HTR-8/SVneo (cell line): ENCODE measurements at regions not wholly inside any gene's neighbourhood (a gene's known extent, or its start where the extent isn't known, plus 50 kb on each side); places are given as distances from the start of the nearest gene placed in this dataset.

ENCODE experiments used
- DNase-seq: peaks from one replicate; pipeline ENCODE4 v3.0.0; 2011; ENCODE audit warnings: low spot score, mixed read lengths; ENCODE audit not compliant: insufficient read length
- FAIRE-seq: peaks from 2 replicates; lab custom pipeline; 2011; peaks lifted over from hg19 to GRCh38; lab: Jason Lieb, UNC

DNA sequence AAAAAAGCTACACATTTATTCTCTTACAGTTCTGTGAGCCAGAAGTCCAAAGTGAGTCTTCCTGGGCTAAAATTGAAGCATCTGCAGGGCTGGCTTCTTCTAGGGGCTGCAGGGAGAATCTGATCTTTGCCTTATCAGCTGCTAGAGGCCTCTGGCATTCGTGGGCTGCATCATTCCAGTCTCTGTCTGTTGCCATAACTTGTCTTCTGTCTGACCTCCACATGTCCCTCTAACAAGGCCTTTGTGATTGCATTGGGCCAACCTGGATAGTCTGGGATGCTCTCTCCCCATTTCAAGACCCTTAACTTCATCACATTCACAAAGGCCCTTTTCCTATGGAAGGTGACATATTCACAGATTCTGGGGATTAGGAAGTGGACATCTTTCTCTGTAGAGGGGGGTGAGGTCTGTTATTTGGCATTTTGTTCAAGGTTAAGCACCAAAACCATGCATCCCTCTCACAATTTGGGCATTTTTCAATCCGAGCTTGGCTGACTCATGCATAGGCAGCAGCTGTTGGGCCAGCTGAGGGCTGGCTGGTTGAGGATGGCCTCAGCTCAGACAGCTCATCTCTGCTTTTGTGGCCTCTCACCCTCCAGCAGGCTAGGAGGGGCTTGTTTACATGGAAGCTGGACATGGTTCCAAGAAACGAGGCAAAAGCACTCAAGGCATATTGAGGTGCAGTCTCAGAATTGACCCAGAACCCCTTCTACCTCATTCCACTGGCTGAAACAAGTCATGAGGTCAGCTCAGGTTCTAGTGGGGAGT, 116.1 kb upstream of the NXT1 start:
- no peak for FAIRE-seq
- DNase-seq, result no peak

DNA sequence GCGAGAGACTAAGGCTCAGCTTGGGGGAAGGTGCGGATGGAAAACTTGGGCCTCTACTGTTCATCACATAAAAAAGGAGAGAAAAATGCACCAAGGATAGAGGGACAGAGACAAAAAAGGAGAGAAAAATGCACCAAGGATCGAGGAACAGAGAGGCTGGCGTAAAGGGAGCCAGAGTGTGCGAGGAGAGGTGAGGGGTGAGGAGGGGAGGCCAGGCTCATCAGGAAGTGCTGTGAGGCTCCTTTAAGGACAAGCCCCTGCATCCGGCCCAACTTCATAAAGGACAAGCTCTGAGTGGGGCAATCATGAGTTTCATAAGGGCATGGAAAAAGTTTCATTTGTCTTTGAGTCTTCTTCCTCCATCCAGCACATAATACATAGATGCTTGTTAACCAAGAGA, 117.2 kb upstream of the NXT1 start:
- FAIRE-seq (no peak), DNase-seq (no peak)

DNA sequence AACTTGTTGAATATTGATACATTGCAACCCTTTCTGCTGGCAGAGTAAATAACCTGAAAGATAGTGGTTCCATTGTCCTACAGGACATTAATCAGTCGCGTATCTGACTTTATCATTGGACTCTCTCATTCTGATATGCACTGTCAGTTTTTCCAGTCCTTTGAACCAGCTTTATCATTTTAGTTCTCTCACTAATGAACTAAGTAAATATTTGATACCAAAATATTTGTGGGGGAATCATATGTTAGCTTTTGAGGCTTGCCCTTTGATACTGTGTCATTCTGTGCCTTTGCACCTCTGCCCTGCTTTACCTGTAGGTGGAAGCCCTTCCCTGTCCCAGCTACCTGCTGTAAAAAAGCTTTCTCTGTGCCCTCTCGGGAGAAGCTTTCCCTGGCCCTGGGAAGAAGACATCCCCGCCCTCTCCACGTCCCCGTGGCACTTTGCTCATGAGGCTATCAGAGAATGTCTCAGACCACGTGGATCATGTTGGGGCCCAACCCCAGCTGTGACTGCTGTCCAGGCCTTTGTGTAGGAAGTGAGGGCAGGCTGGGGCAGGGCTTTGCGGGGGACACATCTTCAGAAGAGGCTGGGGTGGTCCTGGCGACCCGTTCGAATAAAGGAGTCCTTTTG, 117.8 kb upstream of the NXT1 start:
- DNase-seq (no peak), FAIRE-seq (no peak)

DNA sequence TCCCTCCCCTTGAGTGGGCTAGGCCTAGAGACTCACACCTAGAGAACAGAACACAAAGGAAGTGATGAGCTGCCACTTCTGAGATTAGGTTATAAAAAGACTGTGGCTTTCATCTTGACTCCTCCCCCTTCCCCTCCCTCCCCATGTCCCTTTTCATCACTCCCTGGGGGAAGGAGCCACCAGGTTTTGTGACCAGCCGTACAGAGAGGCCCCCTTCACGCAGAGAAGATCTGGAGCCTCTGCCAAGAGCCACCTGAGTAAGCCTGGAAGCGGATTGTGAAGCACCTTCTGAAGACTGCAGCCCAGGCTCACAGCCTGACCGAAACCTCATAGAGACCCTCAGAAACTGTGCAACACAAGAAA, 118.4 kb upstream of the NXT1 start:
- FAIRE-seq (no peak), DNase-seq (no peak)

DNA sequence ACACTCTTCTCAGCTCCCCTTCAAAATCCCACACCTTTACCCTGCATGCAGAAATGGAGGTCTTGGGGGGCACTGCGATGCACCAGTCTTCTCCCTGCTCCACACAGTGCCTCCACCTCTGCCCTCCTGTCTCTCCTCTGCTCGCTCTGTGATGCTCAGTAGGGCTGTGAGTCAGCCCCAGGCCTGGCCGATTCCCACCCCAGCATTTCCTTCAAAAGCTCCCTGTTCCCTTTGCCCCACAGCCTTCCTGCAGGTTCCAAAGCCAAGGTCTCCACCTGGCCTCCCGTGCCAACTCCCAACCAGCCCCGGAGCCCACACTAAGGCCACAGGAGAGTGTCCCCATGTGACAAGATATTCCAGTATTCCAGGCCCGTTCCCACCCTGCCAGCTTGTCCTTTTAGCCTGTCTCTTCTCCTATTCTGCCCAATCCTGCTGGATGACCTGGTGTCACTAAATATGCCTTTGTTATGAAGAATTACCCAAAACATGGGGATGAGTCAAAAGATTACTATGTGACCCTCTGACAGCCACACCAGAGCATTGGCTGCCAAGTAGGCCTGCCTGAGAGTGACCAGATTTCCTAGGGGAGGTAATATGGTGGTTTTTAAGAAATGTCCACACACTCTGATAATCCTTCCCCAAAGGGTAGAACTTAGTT, 118.9 kb upstream of the NXT1 start:
- FAIRE-seq (no peak), DNase-seq (no peak)

DNA sequence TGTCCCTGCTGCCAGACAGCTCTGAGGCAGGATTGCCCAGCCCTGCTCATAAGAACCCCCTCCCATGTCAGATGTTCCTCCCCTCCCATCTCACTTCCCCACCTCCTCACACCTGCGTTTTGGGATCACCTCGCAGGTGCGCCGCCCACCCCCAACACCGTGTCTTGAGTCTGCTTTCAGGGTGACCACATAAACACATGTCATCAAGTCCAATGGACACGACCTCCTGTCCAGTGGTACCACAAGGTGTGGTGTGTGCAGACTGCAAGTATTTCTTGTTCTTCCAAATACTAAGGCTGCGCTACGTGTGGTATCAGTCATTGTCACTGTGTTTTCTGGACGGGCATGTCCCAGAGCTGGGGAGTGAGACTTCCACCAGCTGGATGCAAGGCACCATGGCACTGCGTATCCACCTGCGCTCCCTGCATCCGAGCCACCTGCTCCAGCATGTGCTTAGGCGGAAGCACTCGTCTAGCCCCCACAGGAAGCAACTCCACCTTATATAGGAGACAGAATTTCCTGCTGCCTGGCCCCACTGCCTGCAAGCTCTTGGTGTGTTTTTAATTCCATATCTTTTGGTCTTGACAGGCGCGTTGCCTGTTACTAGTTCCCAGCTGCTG, 119.7 kb upstream of the NXT1 start:
- no peak for FAIRE-seq
- no peak for DNase-seq

DNA sequence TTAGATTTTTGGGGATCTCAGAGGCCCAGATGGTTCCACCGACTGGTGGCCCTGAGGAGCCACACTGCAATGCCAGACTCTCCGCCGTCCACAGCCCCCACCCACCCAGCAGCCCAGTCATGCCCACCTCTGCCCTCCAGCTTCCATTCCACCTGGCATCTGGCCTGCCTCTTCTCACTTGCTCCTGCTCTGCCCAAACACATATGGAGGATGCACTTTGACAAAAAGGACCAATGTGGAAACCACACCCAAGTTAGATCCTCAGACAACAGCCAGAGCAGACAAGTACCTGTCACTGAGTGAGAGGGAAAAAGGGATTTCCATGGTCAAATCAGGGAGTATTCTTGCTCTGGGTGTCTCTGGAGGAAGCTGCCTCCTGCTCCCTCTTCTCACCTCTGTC, 120.6 kb upstream of the NXT1 start:
- FAIRE-seq, result no peak
- no peak for DNase-seq

DNA sequence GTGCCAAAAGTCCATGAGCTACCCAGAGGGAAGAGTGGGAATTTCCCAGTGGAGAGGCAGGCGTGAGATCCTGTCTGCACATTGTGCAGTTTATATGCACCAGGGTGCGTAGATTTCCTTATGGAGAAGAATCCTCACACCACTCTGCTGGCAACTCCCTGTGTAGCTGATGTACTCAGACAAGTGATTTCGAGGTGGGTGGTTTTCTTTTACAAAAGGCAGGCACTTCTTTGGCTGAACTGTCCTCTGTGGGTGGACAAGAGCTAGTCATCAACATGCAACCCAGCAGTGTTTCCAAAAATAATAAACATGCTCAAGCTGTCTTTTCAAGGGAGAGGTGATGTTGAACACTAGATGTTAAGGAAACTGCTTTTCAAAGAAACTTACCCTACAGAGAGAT, 121.7 kb upstream of the NXT1 start:
- FAIRE-seq, result no peak
- no peak for DNase-seq

DNA sequence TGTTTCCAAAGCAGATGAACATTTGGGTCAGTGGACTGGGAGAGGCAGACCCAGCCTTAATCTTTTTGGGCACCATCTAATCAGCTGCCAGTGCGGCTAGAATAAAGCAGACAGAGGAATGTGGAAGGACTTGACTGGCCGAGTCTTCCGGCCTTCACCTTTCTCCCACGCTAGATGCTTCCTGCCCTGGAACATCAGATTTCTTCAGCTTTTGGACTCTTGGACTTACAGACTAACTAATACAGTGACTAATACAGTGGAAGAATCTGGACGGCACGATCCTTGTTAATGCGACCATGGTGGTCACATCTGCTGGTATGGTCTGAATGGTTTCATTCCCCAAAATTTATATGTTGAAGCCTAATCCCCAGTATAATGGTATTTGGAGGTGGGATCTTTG, 122.6 kb upstream of the NXT1 start:
- DNase-seq, result no peak
- FAIRE-seq, result no peak

DNA sequence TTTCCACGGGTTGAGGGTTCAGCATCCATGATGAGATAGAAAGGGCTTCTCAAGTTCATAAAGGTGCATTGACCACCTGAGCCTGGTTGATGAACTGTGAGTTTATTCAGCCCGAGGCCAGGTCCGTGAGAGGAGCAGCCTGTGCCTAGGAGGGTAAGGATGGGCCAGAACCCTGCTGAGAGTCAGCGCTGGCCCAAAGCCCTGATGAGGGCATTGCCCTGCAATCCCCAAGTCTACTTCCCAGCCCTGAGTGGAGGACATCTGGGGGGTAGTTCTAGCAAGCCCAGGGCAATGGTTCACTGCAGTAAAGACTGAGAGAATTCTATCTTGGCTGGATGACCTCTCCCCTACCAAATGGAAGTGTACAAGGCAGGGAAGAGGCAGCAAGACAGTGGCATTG, 123.3 kb upstream of the NXT1 start:
- DNase-seq, result no peak
- FAIRE-seq, result no peak

DNA sequence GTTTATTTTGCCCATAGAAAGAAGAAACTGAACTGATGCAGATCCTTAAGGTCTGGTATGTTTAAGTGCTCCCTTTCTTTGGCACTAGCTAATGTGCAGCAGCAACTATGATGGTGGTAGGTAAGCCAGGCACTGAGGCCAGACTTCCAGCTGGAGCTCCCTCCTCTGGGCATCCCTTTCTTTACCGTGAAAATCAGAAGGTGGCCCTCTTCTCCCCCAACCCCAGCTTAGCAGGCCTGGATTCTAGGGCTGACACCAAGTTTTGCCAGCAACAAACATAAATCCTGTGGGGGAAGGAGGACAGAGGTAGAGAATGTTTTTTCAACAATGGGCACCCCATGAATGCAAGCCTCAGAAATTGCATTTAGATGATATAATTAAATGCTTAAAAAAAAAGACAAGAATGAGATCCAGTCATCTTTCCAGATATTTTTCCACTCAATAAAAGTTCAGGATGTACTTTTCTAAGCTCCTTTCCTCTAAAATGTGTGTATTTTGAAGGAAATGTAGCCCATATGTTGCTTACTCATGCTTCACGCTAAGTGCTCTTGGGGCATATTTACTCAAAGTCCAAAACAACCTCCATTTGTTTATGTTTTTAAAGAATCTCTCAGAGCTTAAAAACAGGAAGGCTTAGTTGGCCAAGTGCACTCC, 123.9 kb upstream of the NXT1 start:
- DNase-seq, result no peak
- FAIRE-seq, result no peak

DNA sequence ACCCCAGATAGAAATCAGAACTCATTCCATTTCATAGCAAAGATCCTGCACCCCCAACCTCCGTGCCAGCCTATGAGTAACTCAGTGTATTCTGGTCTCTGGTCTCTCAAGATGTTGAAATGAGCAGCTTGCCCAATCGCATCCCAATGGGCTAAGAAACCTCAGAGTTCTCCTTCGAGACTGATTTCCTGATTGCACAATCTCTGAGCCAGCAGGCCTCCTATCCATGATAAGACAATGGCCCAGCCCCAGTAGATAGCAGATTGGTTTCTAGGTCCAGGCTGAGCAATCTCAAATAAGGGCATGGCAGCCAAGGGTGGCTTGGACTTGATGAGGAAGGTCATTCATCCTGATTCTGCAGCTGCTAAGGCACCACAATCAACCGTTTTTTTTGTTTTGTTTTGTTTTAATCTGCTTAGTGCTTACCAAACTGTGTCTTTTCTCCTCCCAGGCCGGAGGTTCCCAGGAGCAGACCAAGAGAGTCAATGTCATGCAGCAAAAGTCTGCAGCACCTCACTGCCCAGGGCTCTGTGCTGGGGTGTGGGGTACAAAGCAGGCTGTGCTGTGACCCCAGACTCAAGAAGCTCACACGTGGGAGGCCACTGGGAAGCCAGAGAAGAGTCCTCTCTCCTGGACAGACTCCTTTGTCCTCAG, 125.1 kb upstream of the NXT1 start:
- FAIRE-seq (no peak), DNase-seq (no peak)

DNA sequence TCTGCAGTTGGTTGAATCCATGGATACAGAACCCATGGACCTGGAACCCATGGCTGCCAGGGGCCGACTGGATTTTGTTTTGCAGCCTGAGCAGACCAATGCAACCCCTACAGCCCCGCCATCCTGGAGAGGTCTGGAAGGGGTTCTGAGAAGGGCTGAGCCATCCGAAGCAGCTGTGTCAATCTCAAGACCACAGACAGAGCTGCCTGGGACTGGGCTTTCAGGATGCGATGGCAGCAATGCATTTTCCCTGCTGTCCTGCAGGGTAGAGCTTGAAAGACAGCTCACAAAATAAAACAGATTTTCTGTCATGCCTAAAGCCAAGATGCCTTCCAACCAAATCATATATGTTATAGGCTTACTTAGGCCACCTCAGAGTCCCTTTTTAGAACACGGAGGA, 125.8 kb upstream of the NXT1 start:
- no peak for DNase-seq

DNA sequence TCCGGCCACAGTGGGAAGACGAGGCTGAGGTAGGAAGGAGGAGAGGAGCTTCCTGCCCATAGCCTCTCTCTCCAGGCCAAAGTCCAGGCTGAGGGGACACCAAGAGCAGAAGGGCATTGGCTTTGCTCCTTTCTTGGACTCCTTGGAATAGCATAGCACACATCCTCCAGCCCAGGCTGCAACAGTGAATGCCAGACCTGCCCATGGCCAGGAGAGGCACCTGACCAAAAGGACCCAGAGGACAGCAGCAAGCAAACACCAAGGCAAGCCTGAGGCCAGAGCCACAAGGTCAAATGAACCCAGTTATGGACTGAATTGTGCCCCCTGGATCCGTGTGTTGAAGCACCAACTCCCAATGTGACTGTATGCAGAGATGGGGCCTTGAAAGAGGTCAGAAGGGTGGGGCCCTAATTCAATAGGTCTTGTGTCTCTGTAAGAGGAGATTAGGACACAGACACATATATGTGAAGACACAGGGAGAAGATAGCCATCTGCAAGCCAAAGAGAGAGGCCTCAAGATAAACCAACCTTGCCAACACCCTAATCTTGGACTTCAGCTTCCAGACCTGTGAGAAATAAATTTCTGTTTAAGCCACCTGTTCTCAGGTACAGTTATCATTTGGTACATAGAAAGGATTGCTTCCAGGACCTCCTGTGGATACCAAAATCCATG, 126.5 kb upstream of the NXT1 start:
- no peak for DNase-seq
- no peak for FAIRE-seq

More for the DNA sequence above, 125.8 kb upstream of the NXT1 start:
- FAIRE-seq, result no peak

DNA sequence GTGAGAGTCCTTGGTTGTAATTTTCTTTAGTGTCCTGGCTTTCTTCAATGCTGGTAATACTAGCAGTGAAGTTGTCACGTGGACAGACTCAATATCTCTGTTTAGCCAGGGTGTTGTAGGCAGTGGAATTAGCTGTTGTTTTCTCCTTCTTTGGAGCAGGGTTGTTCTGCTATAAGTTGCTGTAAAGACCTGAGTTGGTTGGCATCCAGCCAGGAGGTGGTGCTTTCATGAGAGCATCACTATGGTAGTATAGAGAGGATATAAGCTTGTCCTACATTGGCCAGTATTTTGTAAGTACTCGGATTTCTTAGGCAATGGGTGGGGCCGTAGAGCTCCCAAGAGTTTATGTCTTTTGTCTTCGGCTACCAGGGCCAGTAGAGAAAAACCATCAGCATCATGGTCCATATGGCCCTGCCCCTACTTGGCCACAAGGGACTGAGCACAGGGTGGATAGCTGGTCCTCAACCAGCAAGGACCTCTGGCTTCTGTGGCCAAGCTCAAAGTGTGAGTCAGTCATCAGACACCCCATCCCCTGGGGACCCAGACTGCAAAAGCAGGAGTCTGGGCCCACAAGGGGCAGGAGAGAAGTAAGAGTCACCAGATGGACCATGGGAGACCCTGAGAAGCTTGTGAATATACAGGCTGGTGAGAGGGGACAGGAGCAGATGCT, 127.9 kb upstream of the NXT1 start:
- no peak for DNase-seq

DNA sequence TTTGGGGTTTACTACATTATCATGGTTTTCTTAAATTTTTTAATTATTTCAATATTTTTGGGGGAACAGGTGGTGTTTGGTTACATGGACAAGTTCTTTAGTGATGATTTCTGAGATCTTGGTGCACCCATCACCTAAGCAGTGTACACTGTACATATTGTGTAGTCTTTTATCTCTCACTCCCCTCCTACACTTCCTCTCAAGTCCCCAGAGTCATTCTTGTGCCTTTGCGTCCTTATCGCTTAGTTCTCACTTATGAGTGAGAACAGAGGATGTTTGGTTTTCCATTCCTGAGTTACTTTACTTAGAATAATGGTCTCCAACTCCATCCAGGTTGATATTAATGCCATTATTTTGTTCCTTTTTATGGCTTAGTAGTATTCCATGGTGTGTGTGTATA, 130.9 kb upstream of the CD93 start:
- DNase-seq (no peak), FAIRE-seq (no peak)

More for the DNA sequence above, 127.9 kb upstream of the NXT1 start:
- FAIRE-seq, result no peak

DNA sequence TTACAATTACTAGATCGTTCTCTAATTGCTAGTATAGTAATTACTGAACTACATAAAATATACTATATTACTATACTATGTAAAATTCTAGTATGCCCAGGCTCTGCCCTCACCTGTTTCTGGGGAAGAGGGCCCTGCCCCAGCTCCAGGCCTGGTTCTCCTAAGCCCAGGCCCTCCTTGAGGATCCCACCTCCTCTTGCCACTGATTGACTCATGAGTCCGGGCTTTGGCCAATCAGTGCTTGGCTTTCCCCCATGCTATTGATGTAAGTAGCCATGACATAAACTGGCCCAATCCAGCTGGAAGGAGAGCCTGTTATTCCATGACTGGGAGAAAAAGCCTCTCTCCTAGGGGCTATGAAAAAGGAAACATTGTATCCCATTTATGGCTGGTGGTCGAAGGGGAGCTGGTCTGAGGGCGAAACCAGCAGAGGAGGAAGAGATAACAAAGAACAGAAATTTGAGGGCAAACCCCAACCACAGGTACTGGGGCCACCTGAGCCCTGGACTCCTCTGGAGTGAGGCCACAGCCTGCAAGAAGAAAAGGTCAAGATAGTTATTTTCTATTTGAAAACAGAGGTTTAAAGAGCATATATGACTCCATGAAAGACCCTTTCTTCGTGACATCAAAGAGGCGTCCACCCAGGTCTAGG, 129.3 kb upstream of the CD93 start:
- FAIRE-seq, result no peak

DNA sequence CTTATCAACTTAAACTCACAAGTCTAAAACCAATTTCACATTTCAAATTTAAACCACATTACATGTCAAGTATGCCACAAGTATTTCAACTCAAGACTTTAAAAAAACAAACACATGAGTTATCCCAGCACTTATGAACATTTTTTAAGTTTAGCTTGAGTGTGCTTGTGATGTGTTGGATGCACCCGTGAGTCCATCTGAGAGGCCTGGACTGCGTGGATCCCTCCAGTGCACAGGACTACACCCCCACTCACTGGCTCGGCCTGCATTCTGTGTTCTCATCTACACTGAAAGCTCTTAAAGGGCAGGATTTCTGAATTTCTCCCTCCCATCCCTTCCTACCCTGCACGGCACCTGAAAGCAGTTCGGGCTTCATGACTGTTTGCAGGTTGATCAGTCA, 128.8 kb upstream of the CD93 start:
- DNase-seq (no peak), FAIRE-seq (no peak)

More for the DNA sequence above, 129.3 kb upstream of the CD93 start:
- no peak for DNase-seq
